Right lobe of liver (tissue), 4 donors: ENCODE measurements at regions not wholly inside any gene's neighbourhood (a gene's known extent, or its start where the extent isn't known, plus 50 kb on each side); places are given as distances from the start of the nearest gene placed in this dataset.

Source experiments
- POLR2A ChIP-seq: fragments of 450-650 bp; IDR thresholded peaks from one replicate; pipeline ENCODE4 v1.6.1; 2017; ENCODE audit warnings: antibody characterized with exemption, mild to moderate bottlenecking
- TF ChIP-seq, protein P1 (sequence below), 4 donors: fragments of 200-600 bp in 3 of 4; fragments of 450-650 bp in 1 of 4; IDR thresholded peaks; one replicate each; pipeline versions ENCODE4 v1.5.1 to v1.8.0; 2016 to 2022; ENCODE audit warnings: antibody characterized with exemption in 4 of 4, mild to moderate bottlenecking in 2 of 4
- donor health status: DM: no; HTN: no; CAD: no.
- donor health status: DM: no; HTN: no; CAD: no.
- donor health status: DM: no; HTN: yes; CAD: no.

DNA sequence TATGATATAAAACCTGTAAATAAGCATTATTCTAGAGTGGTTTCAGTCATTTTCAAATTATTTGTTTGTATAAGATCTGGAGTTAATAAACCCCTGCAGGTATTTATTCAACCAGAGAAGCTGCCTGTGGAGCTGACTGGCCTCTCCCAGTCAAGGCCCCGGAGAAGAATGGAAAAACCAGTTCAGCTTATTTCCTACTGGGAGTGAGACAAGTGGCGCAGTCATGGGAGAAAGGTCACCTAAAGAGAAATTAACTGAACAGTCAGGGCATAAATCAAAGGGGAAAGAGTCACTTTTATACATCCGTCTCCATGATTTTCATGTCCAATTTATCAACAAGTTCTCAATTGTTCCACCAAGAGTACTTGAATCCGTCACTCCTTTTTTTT is 240.9 kb downstream of the RNF152 start:
- TF ChIP-seq, protein P1, sequence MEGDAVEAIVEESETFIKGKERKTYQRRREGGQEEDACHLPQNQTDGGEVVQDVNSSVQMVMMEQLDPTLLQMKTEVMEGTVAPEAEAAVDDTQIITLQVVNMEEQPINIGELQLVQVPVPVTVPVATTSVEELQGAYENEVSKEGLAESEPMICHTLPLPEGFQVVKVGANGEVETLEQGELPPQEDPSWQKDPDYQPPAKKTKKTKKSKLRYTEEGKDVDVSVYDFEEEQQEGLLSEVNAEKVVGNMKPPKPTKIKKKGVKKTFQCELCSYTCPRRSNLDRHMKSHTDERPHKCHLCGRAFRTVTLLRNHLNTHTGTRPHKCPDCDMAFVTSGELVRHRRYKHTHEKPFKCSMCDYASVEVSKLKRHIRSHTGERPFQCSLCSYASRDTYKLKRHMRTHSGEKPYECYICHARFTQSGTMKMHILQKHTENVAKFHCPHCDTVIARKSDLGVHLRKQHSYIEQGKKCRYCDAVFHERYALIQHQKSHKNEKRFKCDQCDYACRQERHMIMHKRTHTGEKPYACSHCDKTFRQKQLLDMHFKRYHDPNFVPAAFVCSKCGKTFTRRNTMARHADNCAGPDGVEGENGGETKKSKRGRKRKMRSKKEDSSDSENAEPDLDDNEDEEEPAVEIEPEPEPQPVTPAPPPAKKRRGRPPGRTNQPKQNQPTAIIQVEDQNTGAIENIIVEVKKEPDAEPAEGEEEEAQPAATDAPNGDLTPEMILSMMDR (IDR thresholded peaks at IDR 0.05): no peak
- TF ChIP-seq POLR2A: no peak
